Naive B cell (primary cell): ENCODE measurements at regions not wholly inside any gene's neighbourhood (a gene's known extent, or its start where the extent isn't known, plus 50 kb on each side); places are given as distances from the start of the nearest gene placed in this dataset.
"Not testable (repeated sequence)": the region's sequence is repeated elsewhere in the genome, so short reads cannot be mapped to it uniquely, and the experiment has no call there.

Experiments used
- ATAC-seq, 2 donors: fragments of 150-1000 bp; cut with Tn5 transposase; 2 replicates each; pipeline ENCODE4 v1.10.0; 2021; ENCODE audit warnings: low read depth in 2 of 2, mild to moderate bottlenecking in 2 of 2, moderate library complexity in 2 of 2
- DNase-seq: peaks from one replicate; pipeline ENCODE4 v3.0.0; 2022
- H3K27ac Mint-ChIP-seq, 6 donors: one replicate each; pipeline ENCODE4 v1.8.0; 2020 to 2022; ENCODE audit warnings: mild to moderate bottlenecking in 6 of 6, mixed read lengths in 6 of 6, moderate library complexity in 5 of 6, inconsistent platforms in 2 of 6
- H3K27me3 Mint-ChIP-seq, 3 donors: one replicate each; pipeline ENCODE4 v1.8.0; 2021 to 2022; ENCODE audit warnings: mixed read lengths in 3 of 3, mild to moderate bottlenecking in 1 of 3
- H3K36me3 Mint-ChIP-seq, 2 donors: one replicate each; pipeline ENCODE4 v1.8.0; 2020 to 2022; ENCODE audit warnings: mixed read lengths in 2 of 2, inconsistent platforms in 1 of 2, mild to moderate bottlenecking in 1 of 2
- H3K4me1 Mint-ChIP-seq, 3 donors: one replicate each; pipeline ENCODE4 v1.8.0; 2020 to 2022; ENCODE audit warnings: mixed read lengths in 3 of 3, inconsistent platforms in 1 of 3, mild to moderate bottlenecking in 1 of 3, moderate library complexity in 1 of 3
- H3K4me3 Mint-ChIP-seq, 8 donors: one replicate each; pipeline ENCODE4 v1.8.0; 2020 to 2022; ENCODE audit warnings: mild to moderate bottlenecking in 8 of 8, mixed read lengths in 8 of 8, moderate library complexity in 8 of 8, inconsistent platforms in 2 of 8
- H3K9me3 Mint-ChIP-seq, 7 donors: one replicate each; pipeline ENCODE4 v1.8.0; 2020 to 2022; ENCODE audit warnings: mixed read lengths in 7 of 7, mild to moderate bottlenecking in 5 of 7, inconsistent platforms in 2 of 7, moderate library complexity in 1 of 7

- no peak for DNase-seq
- Mint-ChIP-seq H3K36me3 (no peaks in the 10 kb centered on the region), H3K27ac (no peak overlapping the region), H3K27me3 (no peaks in the 10 kb centered on the region), H3K4me3 (no peak overlapping the region), H3K4me1 (no peaks in the 10 kb centered on the region), H3K9me3 (peaks cover 0 to 6% (median 3%) of the 10 kb centered on the region in 7 donors)
- ATAC-seq: no peak
Observed at GRCh38 chr7:46108272-46108671, 187.2 kb upstream of the IGFBP3 start.

GRCh38 chr7:46107610-46108217 lies 186.6 kb upstream of the IGFBP3 start:
- ATAC-seq (no peak), DNase-seq (no peak)
- Mint-ChIP-seq H3K27ac (no peak overlapping the region), H3K9me3 (peaks cover 0 to 6% (median 3%) of the 10 kb centered on the region in 7 donors), H3K4me3 (no peak overlapping the region), H3K36me3 (no peaks in the 10 kb centered on the region), H3K27me3 (no peaks in the 10 kb centered on the region), H3K4me1 (no peaks in the 10 kb centered on the region)

GRCh38 chr7:46100521-46100920 lies 179.4 kb upstream of the IGFBP3 start:
- no peak for DNase-seq
- no peak for ATAC-seq
- H3K27ac Mint-ChIP-seq: no peak overlapping the region
- H3K9me3 Mint-ChIP-seq: peaks cover 0 to 4% (median 0%) of the 10 kb centered on the region in 7 donors
- H3K4me3 Mint-ChIP-seq: no peak overlapping the region
- H3K36me3 Mint-ChIP-seq: no peaks in the 10 kb centered on the region
- H3K27me3 Mint-ChIP-seq: peaks cover 4 to 6% (median 5%) of the 10 kb centered on the region in 3 donors
- H3K4me1 Mint-ChIP-seq: no peaks in the 10 kb centered on the region

GRCh38 chr7:46099076-46099475 lies 178.0 kb upstream of the IGFBP3 start:
- Mint-ChIP-seq H3K27ac (no peak overlapping the region), H3K27me3 (peaks cover 4 to 6% (median 5%) of the 10 kb centered on the region in 3 donors), H3K36me3 (no peaks in the 10 kb centered on the region), H3K4me1 (no peaks in the 10 kb centered on the region), H3K4me3 (no peak overlapping the region), H3K9me3 (peaks cover 0 to 4% (median 0%) of the 10 kb centered on the region in 7 donors)
- ATAC-seq (no peak), DNase-seq (no peak)

DNA sequence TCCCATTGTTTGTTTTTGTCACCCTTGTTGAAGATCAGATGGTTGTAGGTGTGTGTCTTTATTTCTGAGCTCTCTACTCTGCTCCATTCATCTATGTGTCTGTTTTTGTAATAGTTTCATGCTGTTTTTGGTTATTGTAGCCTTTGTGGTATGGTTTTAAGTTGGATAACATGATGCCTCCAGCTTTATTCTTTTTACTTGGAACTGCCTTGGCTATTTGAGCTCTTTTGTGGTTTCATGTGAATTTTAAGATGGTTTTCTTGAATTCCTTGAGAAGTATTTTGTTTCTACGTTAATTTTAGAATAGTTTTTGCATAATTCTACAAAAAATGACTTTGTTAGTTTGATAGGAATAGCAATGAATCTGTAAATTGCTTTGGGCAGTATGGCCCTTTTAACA lies 170.0 kb upstream of the IGFBP3 start:
- Mint-ChIP-seq H3K36me3 (peaks cover 0 to 5% of the 10 kb centered on the region in 2 donors), H3K4me3 (no peak overlapping the region), H3K27me3 (peaks cover 0 to 12% (median 8%) of the 10 kb centered on the region in 3 donors), H3K9me3 (peaks cover 0 to 33% (median 5%) of the 10 kb centered on the region in 7 donors), H3K27ac (no peak overlapping the region), H3K4me1 (no peaks in the 10 kb centered on the region)
- ATAC-seq (no peak), DNase-seq (no peak)

- Mint-ChIP-seq H3K9me3 (peaks cover 5 to 38% (median 6%) of the 10 kb centered on the region in 7 donors), H3K4me1 (no peaks in the 10 kb centered on the region), H3K4me3 (no peak overlapping the region), H3K27ac (no peak overlapping the region), H3K36me3 (peaks cover 0 to 5% of the 10 kb centered on the region in 2 donors), H3K27me3 (peaks cover 0 to 12% (median 8%) of the 10 kb centered on the region in 3 donors)
- DNase-seq (no peak), ATAC-seq (no peak)
Observed at GRCh38 chr7:46089281-46089680, 168.2 kb upstream of the IGFBP3 start.

GRCh38 chr7:46088486-46088885 lies 167.4 kb upstream of the IGFBP3 start:
- not testable (repeated sequence) for H3K4me1 Mint-ChIP-seq, H3K4me3 Mint-ChIP-seq, ATAC-seq, H3K27ac Mint-ChIP-seq, H3K36me3 Mint-ChIP-seq, DNase-seq
- peaks cover 0 to 12% (median 8%) of the 10 kb centered on the region in 3 donors for H3K27me3 Mint-ChIP-seq
- peaks cover 5 to 38% (median 6%) of the 10 kb centered on the region in 7 donors for H3K9me3 Mint-ChIP-seq

DNA sequence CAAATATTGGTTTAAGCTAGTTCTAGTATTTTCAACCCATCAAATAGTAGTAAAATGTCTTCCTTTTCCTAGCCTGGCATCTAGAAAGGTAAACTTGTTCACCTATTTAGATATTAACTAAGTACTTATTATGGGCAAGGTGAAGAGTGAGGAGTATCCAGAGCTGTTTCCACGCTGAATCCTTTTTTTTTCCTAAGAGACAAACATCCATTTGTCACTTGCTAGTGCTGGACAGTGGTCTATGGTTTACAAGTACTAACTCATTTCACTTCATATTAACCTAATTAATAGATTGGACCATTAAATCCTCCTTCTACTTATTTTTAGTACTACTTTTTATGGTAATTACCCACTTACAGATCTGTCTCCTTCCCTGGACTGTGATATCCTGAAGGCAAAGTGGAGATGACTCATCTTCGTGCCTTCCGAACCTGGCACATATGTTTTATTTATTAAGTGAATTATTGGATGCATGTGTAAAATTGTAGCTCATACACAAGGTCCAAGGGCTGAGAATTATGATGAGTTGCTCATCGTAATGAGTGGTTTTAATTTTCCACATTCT lies 159.6 kb upstream of the IGFBP3 start:
- Mint-ChIP-seq H3K27me3 (peaks cover 0 to 16% (median 5%) of the 10 kb centered on the region in 3 donors), H3K4me1 (no peaks in the 10 kb centered on the region), H3K9me3 (peaks cover 0 to 9% (median 4%) of the 10 kb centered on the region in 7 donors), H3K4me3 (no peak overlapping the region), H3K27ac (no peak overlapping the region), H3K36me3 (no peaks in the 10 kb centered on the region)
- ATAC-seq: no peak
- no peak for DNase-seq

DNA sequence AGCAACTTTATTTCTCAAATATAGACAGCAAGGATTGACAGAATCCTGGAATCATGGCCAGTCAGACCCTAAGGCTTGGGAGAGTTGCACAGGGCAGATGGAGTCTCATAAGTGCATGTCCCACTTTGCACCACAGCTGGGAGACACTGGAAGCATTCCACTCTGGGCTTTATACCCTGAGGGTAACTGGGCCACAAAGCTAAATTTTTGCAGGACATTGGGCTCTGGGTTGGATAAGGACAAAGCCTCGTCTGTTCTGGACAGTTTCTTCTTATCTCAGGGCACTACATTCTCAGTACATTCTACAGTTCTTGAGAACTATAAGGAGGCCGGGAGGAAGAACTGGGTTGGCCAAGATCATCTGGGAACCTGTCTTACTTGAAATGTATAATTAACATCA lies 158.3 kb upstream of the IGFBP3 start:
- Mint-ChIP-seq H3K9me3 (peaks cover 0 to 9% (median 3%) of the 10 kb centered on the region in 7 donors), H3K27ac (no peak overlapping the region), H3K4me1 (no peaks in the 10 kb centered on the region), H3K4me3 (no peak overlapping the region), H3K27me3 (peaks cover 0 to 16% (median 5%) of the 10 kb centered on the region in 3 donors), H3K36me3 (no peaks in the 10 kb centered on the region)
- DNase-seq (no peak), ATAC-seq (no peak)

DNA sequence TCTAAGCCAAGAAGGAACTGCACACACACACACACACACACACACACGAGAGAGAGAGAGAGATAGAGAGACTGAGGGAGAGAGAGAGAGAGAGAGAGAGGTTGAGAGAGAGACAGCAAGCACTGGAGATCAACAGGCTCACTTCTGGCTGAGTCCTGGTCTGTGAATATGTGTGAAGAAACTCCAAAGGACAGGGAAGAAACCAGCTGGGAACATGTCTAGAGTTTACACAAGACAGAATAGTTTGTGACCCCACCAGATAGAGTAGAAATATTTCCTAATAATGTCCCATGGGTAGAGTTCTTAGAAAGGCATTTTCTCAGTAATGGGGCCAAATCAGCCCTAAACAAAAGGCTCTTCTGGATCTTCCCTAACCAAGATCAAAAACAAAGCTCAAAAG lies 155.5 kb upstream of the IGFBP3 start:
- H3K36me3 Mint-ChIP-seq: no peaks in the 10 kb centered on the region
- peaks cover 0 to 5% (median 1%) of the 10 kb centered on the region in 7 donors for H3K9me3 Mint-ChIP-seq
- no peak overlapping the region for H3K4me3 Mint-ChIP-seq
- no peak overlapping the region for H3K27ac Mint-ChIP-seq
- DNase-seq: no peak
- no peak for ATAC-seq
- peaks cover 0 to 24% (median 9%) of the 10 kb centered on the region in 3 donors for H3K27me3 Mint-ChIP-seq
- H3K4me1 Mint-ChIP-seq: no peaks in the 10 kb centered on the region

DNA sequence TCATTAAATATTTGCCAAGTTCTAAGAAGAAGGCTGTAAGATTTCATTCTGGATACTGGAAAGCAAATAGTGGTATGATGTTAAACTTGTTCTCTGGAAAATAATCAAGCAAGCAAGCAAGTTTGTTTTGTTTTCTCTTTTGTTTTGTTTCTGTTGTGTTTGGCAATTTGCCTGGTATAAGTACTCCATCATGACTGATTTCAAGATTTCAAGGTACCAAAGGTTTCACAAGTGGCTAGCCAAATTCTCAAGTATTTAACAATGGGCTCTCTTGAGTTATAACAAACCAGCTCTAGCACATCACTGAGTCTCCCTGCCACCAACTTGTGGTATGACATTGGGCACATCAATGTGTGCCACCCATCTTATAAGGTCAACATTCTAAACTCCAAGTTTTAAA lies 151.7 kb upstream of the IGFBP3 start:
- no peaks in the 10 kb centered on the region for H3K36me3 Mint-ChIP-seq
- H3K4me1 Mint-ChIP-seq: no peaks in the 10 kb centered on the region
- no peak overlapping the region for H3K27ac Mint-ChIP-seq
- ATAC-seq: no peak
- peaks cover 0 to 32% (median 9%) of the 10 kb centered on the region in 3 donors for H3K27me3 Mint-ChIP-seq
- peaks cover 0 to 2% (median 0%) of the 10 kb centered on the region in 7 donors for H3K9me3 Mint-ChIP-seq
- no peak overlapping the region for H3K4me3 Mint-ChIP-seq
- no peak for DNase-seq

DNA sequence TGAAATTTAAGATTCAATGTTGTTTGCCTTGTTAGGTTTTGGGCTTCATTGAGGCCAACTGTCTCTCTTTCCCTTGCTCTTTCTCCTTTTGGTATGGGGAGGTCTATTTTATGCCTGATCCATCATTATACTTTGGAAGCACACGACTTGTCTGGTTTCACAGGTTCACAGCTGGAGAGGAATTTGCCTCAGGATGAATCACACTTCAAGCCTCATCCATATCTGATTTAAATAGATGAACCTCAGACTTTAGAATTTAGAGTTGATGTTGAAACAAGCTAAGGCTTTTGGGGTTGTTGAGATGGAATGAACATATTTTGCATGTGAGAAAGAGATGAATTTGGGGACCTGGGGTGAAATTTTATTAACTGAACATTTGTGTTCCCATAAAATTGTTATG lies 150.5 kb upstream of the IGFBP3 start:
- H3K36me3 Mint-ChIP-seq: no peaks in the 10 kb centered on the region
- no peak overlapping the region for H3K4me3 Mint-ChIP-seq
- no peaks in the 10 kb centered on the region for H3K4me1 Mint-ChIP-seq
- no peak overlapping the region for H3K27ac Mint-ChIP-seq
- peaks cover 0 to 4% (median 0%) of the 10 kb centered on the region in 7 donors for H3K9me3 Mint-ChIP-seq
- no peak for ATAC-seq
- DNase-seq: no peak
- peaks cover 0 to 23% (median 9%) of the 10 kb centered on the region in 3 donors for H3K27me3 Mint-ChIP-seq

GRCh38 chr7:46071076-46071475 lies 150.0 kb upstream of the IGFBP3 start:
- Mint-ChIP-seq H3K27me3 (peaks cover 0 to 18% (median 4%) of the 10 kb centered on the region in 3 donors), H3K27ac (no peak overlapping the region), H3K9me3 (peaks cover 0 to 2% (median 0%) of the 10 kb centered on the region in 7 donors), H3K4me3 (no peak overlapping the region), H3K36me3 (no peaks in the 10 kb centered on the region), H3K4me1 (no peaks in the 10 kb centered on the region)
- ATAC-seq: no peak
- no peak for DNase-seq

DNA sequence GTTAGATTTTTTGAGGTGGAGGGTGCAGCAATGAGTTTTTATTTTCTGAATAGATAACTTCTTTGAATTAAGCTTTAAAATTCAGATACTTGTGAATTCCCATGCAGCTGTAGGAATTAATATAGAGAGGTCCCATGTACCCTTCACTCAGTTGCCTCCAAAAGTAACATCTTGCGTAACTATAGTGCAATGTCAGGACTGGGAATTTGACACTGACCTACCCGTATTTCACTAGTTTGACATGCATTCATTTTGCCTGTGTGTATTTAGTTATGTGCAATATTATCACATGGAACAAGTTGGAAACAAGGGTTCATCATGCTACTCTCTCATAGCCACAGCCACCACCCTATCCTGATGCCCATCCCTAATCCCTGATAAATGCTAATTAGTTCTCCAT lies 147.1 kb upstream of the IGFBP3 start:
- H3K4me3 Mint-ChIP-seq: no peak overlapping the region
- no peak for DNase-seq
- H3K4me1 Mint-ChIP-seq: no peaks in the 10 kb centered on the region
- H3K9me3 Mint-ChIP-seq: peaks cover 0 to 2% (median 0%) of the 10 kb centered on the region in 7 donors
- ATAC-seq: no peak
- no peaks in the 10 kb centered on the region for H3K36me3 Mint-ChIP-seq
- H3K27me3 Mint-ChIP-seq: peaks cover 0 to 8% (median 4%) of the 10 kb centered on the region in 3 donors
- no peak overlapping the region for H3K27ac Mint-ChIP-seq
